GM23338 (cell line): ENCODE measurements at regions not wholly inside any gene's neighbourhood (a gene's known extent, or its start where the extent isn't known, plus 50 kb on each side); places are given as distances from the start of the nearest gene placed in this dataset.

Experiments
- CREB1 ChIP-seq: fragments of 250-450 bp; sonication (Bioruptor Pico); IDR thresholded peaks from 2 replicates; pipeline ENCODE4 v1.5.0; 2020; ENCODE audit warnings: low read depth, mild to moderate bottlenecking, moderate library complexity
- CTCF ChIP-seq, 2 experiments: fragments of 200-600 bp in 1 of 2; sonication (generic) in 1 of 2; conservative IDR thresholded peaks; 2 replicates each; pipeline versions ENCODE4 v1.5.1 to v1.6.1; 2016 to 2017; ENCODE audit warnings: antibody characterized with exemption in 2 of 2, low read depth in 2 of 2, mild to moderate bottlenecking in 2 of 2, moderate library complexity in 1 of 2
- EZH2 ChIP-seq: fragments of 200-600 bp; sonication (generic); IDR thresholded peaks from one replicate; pipeline ENCODE4 v1.8.0; 2017; ENCODE audit warnings: antibody characterized with exemption, mild to moderate bottlenecking, low read depth; ENCODE audit not compliant: unreplicated experiment
- EZH2phosphoT487 ChIP-seq: fragments of 200-600 bp; sonication (generic); IDR thresholded peaks from one replicate; pipeline ENCODE4 v1.8.1; 2018; ENCODE audit warnings: antibody characterized with exemption; ENCODE audit not compliant: unreplicated experiment
- JUNB ChIP-seq: IDR thresholded peaks from one replicate; pipeline ENCODE4 v1.6.1; 2016; ENCODE audit warnings: antibody characterized with exemption; ENCODE audit not compliant: unreplicated experiment
- NANOG ChIP-seq: IDR thresholded peaks from 2 replicates; pipeline ENCODE4 v1.6.1; 2016; ENCODE audit warnings: antibody characterized with exemption, borderline replicate concordance
- POLR2AphosphoS5 ChIP-seq: IDR thresholded peaks from 2 replicates; pipeline ENCODE4 v1.6.1; 2016; ENCODE audit warnings: antibody characterized with exemption, low read depth
- REST ChIP-seq: IDR thresholded peaks from one replicate; pipeline ENCODE4 v1.6.1; 2018; ENCODE audit warnings: antibody characterized with exemption; ENCODE audit not compliant: unreplicated experiment
- STAT1 ChIP-seq: IDR thresholded peaks from one replicate; pipeline ENCODE4 v1.6.1; 2016; ENCODE audit warnings: antibody characterized with exemption; ENCODE audit not compliant: unreplicated experiment
- ZNF114 ChIP-seq: fragments of 250-450 bp; sonication (Bioruptor Pico); IDR thresholded peaks from 2 replicates; pipeline ENCODE4 v1.5.0; 2020; ENCODE audit warnings: mild to moderate bottlenecking, moderate library complexity
- ZNF331 ChIP-seq: fragments of 250-450 bp; sonication (Bioruptor Pico); IDR thresholded peaks from 2 replicates; pipeline ENCODE4 v1.5.0; 2020; ENCODE audit warnings: low read depth, mild to moderate bottlenecking, moderate library complexity
- ZNF462 ChIP-seq: fragments of 250-450 bp; sonication (Bioruptor Pico); IDR thresholded peaks from 2 replicates; pipeline ENCODE4 v1.5.0; 2020; ENCODE audit warnings: mild to moderate bottlenecking, moderate library complexity
- TF ChIP-seq, protein P1 (sequence below): IDR thresholded peaks from 2 replicates; pipeline ENCODE4 v1.6.1; 2016; ENCODE audit warnings: antibody characterized with exemption

DNA sequence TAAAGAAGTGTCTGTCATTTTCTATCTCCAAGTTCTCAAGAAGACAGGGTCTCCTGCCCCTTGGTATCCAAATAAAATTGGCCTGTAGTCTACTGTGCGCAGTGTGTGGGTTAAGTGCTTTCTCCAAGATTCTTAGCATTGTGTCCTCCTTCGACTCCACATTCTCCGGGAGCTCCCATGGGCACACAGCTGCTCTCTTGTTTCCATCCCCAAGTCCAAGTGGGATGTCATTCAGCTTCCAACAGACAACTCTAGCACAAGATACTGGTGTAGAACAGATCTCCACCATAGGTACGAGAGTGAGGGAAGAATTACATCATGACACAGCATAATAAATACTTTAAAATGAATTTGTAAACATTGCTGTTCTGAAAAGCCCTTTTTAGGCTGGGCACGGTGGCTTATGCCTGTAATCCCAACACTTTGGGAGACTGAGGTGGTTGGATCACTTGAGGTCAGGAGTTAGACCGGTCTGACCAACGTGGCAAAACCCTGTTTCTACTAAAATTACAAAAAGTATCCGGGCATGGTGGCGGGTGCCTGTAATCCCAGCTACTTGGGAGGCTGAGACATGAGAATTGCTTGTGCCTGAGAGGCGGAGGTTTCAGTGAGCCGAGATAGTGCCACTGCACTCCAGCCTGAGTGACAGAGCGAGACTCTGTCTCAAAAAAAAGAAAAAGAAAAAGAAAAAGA is 196.2 kb downstream of the C9orf152 start (continued):
- TF ChIP-seq ZNF462 (CRISPR knock-in tag) (no peak), EZH2 (no peak), POLR2AphosphoS5 (no peak), CREB1 (CRISPR knock-in tag) (no peak), ZNF331 (CRISPR knock-in tag) (no peak), ZNF114 (CRISPR knock-in tag) (no peak), JUNB (no peak), NANOG (no peak), REST (no peak), EZH2phosphoT487 (no peak), CTCF (conservative IDR thresholded peaks at IDR 0.05; ENCODE audit: low read depth in 2 of 2) (no peak), STAT1 (no peak)
- TF ChIP-seq, protein P1, sequence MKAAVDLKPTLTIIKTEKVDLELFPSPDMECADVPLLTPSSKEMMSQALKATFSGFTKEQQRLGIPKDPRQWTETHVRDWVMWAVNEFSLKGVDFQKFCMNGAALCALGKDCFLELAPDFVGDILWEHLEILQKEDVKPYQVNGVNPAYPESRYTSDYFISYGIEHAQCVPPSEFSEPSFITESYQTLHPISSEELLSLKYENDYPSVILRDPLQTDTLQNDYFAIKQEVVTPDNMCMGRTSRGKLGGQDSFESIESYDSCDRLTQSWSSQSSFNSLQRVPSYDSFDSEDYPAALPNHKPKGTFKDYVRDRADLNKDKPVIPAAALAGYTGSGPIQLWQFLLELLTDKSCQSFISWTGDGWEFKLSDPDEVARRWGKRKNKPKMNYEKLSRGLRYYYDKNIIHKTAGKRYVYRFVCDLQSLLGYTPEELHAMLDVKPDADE: no peak
